Suprapubic skin (tissue), 4 donors: ENCODE measurements at regions not wholly inside any gene's neighbourhood (a gene's known extent, or its start where the extent isn't known, plus 50 kb on each side); places are given as distances from the start of the nearest gene placed in this dataset.
"Not testable (repeated sequence)": the region's sequence is repeated elsewhere in the genome, so short reads cannot be mapped to it uniquely, and the experiment has no call there.

ENCODE experiments used
- EP300 ChIP-seq: sonication (generic); formaldehyde crosslinking; IDR thresholded peaks from one replicate; pipeline ENCODE4 v1.6.1; 2017; ENCODE audit warnings: antibody characterized with exemption
- POLR2A ChIP-seq, 2 donors: fragments of 450-650 bp; IDR thresholded peaks; one replicate each; pipeline ENCODE4 v1.6.1; 2017; ENCODE audit warnings: antibody characterized with exemption in 2 of 2, mild to moderate bottlenecking in 2 of 2, moderate library complexity in 2 of 2
- POLR2AphosphoS5 ChIP-seq, 3 donors: sonication (generic); formaldehyde crosslinking; IDR thresholded peaks; one replicate each; pipeline ENCODE4 v1.6.1; 2017; ENCODE audit warnings: antibody characterized with exemption in 3 of 3
- TF ChIP-seq, protein P1 (sequence below), 2 donors: fragments of 200-600 bp in 1 of 2; fragments of 450-650 bp in 1 of 2; sonication (generic) in 1 of 2; IDR thresholded peaks; one replicate each; pipeline ENCODE4 v1.5.1; 2016 to 2019; ENCODE audit warnings: antibody characterized with exemption in 2 of 2, mild to moderate bottlenecking in 1 of 2, moderate library complexity in 1 of 2

DNA sequence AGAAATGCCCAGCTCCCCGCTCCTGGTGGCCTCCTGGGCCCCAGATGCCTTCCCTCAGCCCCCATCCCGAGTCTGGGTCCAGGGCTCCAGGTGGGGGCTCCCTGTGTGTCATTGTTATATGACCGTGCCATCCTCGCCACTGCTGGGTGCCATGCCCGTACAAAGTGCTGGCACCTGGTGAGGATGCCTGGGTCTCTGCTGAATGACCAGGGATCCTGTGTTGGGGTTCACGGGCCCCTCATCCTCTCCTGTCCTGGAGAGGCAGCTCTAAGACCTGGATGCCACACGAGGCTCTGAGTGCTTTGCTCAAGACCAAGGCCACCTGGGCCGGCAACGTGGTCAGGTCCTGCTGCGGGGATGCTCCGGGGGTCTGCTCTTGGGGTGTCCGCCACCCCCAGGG is 206.5 kb downstream of the BANP start:
- TF ChIP-seq, protein P1, sequence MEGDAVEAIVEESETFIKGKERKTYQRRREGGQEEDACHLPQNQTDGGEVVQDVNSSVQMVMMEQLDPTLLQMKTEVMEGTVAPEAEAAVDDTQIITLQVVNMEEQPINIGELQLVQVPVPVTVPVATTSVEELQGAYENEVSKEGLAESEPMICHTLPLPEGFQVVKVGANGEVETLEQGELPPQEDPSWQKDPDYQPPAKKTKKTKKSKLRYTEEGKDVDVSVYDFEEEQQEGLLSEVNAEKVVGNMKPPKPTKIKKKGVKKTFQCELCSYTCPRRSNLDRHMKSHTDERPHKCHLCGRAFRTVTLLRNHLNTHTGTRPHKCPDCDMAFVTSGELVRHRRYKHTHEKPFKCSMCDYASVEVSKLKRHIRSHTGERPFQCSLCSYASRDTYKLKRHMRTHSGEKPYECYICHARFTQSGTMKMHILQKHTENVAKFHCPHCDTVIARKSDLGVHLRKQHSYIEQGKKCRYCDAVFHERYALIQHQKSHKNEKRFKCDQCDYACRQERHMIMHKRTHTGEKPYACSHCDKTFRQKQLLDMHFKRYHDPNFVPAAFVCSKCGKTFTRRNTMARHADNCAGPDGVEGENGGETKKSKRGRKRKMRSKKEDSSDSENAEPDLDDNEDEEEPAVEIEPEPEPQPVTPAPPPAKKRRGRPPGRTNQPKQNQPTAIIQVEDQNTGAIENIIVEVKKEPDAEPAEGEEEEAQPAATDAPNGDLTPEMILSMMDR (IDR thresholded peaks at IDR 0.05) = not testable (repeated sequence)
- TF ChIP-seq POLR2A (IDR thresholded peaks at IDR 0.05); EP300; POLR2AphosphoS5 (IDR thresholded peaks at IDR 0.05): not testable (repeated sequence)
